ENCODE measurements at regions not wholly inside any gene's neighbourhood (a gene's known extent, or its start where the extent isn't known, plus 50 kb on each side); places are given as distances from the start of the nearest gene placed in this dataset.

- no peak for TF ChIP-seq CTCF (conservative IDR thresholded peaks at IDR 0.05; ENCODE audit: low read length)
- TF ChIP-seq EZH2phosphoT487 (IDR thresholded peaks at IDR 0.05; ENCODE audit: borderline replicate concordance) = no peak
Measured at GRCh38 chr18:73511771-73512503, 635.7 kb downstream of the FBXO15 start.

Measured in Loucy (cell line).